KBM-7 (cell line): ENCODE measurements at regions not wholly inside any gene's neighbourhood (a gene's known extent, or its start where the extent isn't known, plus 50 kb on each side); places are given as distances from the start of the nearest gene placed in this dataset.
"Not testable (repeated sequence)": the region's sequence is repeated elsewhere in the genome, so short reads cannot be mapped to it uniquely, and the experiment has no call there.

Experiments
- DNase-seq: peaks from one replicate; pipeline ENCODE4 v3.0.0-alpha.2; 2015
- in situ Hi-C: fragments of 300-500 bp; cut with MboI; formaldehyde crosslinking; loops from 2 replicates; pipeline ENCODE4 v1.14.3; 2020; ENCODE audit warnings: low sequenced_read_pairs, low pct_unique_long_range_greater_than_20kb, mixed read lengths

DNA sequence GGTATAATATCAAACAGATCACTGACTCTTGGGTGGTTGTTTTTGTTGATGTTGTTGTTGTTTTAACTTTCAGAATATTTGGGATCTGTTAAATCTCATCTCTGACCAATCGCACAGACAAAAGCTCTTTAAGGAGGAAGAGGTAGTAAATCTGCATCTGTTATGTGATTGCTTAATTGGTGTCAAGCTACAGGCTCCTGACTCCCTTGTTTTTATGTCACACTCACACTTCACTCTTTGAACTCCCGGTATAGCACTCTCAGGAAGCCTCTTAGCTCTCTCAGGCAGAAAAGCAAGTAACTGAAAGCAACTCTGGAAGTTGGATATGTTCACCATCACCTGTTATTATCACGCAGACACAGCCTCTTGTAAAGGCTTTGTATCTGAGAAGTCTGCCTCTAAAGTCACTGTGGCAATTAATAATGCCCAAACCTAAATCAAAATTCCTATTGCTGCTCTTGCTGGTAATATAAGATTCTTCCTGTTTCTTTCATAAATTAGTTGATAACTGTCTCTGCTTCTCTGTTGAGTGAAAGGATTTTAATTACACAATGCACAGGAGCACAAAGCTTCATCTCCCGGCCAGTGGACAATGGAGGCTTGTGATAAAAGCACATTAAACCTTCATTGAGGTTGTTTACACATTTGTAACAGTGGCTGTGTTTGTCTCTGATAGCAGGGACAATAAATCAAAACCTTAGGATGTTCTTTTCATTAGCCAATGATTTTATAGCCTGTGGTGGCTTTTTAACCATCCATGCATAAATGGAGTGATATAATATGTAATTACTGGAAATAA is 576.7 kb downstream of the MFSD1 start:
- in situ Hi-C loops, result no loop called here
- no peak for DNase-seq

DNA sequence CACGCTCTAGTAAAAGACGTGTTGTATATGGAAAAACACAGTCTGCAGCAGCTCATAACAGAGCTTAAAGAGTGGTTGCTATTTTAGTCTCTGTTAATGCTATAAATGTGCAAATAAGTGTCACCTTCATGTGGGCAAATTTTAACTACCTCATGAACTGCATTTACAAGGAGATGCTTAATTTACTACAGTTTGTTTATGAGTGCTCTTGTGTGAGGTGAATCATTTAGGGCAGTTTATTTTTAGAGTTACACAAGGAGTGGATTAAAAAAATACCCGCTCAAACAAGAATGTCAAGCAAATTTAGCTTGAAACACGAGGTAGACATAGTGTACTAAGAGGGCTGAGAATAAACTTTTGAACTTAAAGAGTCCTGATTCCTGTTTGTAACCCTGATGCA is 579.0 kb downstream of the MFSD1 start:
- no peak for DNase-seq
- in situ Hi-C loops, result no loop called here

DNA sequence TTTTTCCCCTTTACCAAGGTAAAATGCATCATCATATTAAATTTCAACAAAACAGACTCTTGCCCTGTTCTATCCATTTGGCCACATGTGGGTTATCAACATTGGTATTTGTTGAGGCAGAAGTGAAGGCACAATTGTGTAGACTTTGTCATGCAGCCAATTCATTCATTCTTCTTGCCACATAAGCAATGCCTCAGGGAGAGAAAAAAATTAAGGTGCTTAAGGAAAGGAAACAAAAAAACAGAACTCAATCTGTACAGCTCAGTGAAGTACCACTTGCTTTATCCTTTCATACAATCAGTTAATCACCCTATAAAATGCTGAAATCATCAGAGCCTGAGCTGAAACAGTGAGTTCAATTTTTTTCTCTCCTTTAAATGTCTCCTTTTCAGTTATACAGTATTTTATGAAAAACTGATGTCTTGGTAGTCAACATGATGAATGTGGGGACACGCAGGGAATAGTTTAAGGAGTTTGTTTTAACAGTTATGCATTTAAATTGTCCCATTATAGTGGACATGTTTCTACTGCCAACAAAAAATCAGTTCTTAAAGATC is 588.9 kb downstream of the MFSD1 start:
- no peak for DNase-seq
- in situ Hi-C loops, result no loop called here

DNA sequence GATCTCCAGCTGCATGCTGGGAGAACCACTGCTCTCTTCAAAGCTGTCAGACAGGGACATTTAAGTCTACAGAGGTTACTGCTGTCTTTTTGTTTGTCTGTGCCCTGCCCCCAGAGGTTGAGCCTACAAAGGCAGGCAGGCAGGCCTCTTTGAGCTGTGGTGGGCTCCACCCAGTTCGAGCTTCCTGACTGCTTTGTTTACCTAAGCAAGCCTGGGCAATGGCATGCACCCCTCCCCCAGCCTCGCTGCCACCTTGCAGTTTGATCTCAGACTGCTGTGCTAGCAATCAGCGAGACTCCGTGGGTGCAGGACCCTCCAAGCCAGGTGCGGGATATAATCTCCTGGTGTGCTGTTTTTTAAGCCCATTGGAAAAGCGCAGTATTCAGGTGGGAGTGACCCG is 591.0 kb upstream of the IL12A start:
- DNase-seq, in situ Hi-C loops: not testable (repeated sequence)

DNA sequence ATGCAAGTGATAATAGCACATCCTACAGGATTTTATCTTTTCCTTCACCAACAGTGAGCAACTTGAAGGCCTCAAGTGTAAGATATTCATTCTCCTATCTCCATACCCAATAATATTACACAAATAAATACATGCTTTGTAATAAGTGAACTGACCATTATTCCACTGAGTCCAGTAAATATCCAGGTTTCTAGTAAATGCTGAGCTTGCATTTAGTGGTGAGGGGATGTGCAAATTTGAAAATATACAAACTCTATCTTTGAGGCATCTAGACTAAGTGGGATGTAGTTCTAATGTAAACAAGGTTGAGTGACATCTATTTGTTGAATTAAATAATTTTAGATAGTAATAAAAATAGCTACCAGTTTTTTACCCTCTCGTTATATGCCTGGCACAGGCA is 587.6 kb upstream of the IL12A start:
- in situ Hi-C loops, result no loop called here
- DNase-seq, result no peak

DNA sequence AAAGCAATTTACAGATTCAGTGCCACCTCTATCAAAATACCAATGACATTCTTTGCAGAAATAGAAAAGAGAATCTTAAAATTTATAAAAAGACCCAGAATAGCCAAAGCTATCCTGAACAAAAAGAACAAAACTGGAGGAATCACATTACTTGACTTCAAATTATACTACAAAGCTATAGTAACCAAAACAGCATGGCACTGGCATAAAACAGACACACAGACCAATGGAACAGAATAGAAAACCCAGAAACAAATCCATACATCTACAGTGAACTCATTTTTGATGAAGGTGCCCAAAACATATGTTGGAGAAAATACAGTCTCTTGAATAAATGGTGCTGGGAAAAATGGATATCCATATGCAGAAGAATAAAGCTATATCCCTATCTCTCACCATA is 578.9 kb upstream of the IL12A start:
- DNase-seq, in situ Hi-C loops: not testable (repeated sequence)

GRCh38 chr3:159413319-159413718 is 575.3 kb upstream of the IL12A start:
- no peak for DNase-seq
- in situ Hi-C loops, result no loop called here

DNA sequence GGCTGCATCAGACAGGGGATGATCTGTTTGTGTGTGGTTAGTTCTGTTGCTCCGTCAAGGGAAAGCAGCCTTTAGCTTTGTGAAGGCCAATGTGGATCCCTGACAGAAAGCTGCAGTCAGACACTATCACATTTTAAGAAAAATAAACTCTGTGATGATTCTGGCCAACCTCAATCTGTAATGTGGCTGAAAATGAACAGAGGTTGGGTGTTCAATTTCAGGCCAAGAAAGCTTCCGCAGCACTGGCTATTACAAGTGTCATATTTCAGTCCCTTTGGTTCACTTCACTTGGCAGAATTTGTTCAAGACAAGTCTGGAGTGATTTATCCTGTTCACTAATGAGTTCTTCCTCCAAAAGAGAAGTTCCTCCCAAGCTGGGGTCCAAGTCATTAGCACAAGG is 571.8 kb upstream of the IL12A start:
- no peak for DNase-seq
- in situ Hi-C loops, result no loop called here

GRCh38 chr3:159417761-159418160 is 570.9 kb upstream of the IL12A start:
- DNase-seq, result no peak
- in situ Hi-C loops, result no loop called here

GRCh38 chr3:159418571-159419526 is 569.8 kb upstream of the IL12A start:
- DNase-seq, result no peak
- in situ Hi-C loops, result no loop called here

GRCh38 chr3:159429702-159430101 is 558.9 kb upstream of the IL12A start:
- in situ Hi-C loops, result no loop called here
- DNase-seq, result no peak

DNA sequence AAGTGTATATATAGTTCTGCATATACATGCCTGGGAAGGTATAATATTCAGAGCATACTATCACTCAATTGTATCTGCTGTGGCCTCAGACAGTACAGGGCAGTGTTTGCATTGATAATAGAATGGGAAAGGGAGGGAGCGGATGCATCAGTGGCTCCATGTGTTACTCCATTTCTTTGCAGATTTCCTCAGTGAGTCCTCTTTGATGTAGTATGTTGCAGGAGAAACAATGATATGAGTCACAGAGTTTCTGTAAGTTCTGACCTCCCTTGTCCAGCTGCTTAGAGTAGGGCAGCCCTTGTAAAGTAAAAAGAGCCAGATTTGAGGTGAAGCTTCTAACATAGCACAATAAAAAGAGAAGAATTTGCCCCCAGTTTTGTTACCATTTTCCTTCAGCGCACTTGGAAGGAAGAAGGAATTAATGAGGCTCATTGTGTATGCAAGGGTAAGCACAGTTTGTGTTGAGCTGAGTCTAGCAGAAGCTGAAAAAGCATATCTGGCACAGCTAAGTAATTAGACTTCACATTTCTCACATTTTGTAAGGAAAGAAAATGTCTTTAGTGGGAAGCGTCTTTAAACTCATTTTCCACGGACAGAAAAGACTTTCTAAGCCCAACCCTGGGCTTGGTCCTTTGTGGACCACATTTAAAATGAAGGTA is 555.8 kb upstream of the IL12A start:
- in situ Hi-C loops, result no loop called here
- DNase-seq, result no peak

GRCh38 chr3:159439346-159439745 is 549.3 kb upstream of the IL12A start:
- DNase-seq, result no peak
- in situ Hi-C loops, result no loop called here

- in situ Hi-C loops, result no loop called here
- DNase-seq, result no peak
Measured at GRCh38 chr3:159441279-159441678, 547.4 kb upstream of the IL12A start.

DNA sequence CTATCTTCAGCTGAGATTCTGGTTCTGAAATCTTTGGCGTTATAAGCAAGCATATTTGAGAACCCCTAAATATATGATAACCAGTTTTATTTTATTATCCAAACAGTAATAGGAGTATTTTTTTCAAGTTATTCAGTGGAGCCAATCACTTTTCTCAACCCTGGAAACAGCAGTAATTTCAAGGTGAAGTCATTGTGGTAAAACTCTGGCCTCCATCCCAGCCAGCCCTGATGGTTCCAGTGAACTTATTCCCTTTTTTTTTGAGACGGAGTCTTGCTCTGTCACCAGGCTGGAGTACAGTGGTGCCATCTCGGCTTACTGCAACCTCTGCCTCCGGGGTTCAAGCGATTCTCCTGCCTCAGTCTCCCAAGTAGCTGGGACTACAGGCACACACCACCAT is 545.4 kb upstream of the IL12A start:
- in situ Hi-C loops, result no loop called here
- DNase-seq, result no peak

DNA sequence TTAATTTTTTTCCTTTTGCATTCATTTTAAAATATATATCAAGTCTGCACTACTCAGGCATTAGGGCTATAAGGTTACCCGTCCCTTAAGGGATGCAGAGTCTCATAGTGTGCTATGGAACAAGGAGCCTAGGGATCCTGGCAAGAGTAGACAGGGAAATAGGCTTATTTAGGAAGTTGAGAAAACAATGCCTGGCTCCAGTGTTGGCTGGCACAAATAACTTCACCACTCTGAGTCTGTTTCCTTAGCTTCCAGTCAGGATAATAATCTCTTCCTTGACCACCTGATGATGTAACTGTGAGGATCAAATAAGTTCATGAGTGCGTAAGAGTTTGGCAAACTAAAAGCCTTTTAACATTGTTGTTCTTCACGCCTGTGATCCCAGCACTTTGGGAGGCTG is 540.8 kb upstream of the IL12A start:
- in situ Hi-C loops, result no loop called here
- DNase-seq, result no peak

DNA sequence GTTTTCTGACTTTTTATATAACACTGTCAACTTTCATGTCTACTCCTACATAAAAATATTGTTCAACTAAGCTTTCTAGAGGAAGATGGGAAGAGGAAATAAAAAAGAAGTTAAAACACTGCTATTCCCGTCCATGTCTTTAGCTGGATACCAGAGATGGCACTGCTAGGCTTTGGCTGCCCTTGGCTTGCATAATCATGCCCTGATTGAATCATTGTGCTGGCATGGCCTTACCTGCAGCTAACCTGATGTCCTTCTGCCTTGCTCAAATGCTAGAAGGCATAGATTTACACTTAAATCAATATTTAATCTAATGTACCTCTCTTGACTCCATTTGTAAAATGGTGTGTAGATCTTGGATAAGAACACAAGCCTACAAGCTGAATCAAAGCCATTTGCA is 539.7 kb upstream of the IL12A start:
- no peak for DNase-seq
- in situ Hi-C loops, result no loop called here

DNA sequence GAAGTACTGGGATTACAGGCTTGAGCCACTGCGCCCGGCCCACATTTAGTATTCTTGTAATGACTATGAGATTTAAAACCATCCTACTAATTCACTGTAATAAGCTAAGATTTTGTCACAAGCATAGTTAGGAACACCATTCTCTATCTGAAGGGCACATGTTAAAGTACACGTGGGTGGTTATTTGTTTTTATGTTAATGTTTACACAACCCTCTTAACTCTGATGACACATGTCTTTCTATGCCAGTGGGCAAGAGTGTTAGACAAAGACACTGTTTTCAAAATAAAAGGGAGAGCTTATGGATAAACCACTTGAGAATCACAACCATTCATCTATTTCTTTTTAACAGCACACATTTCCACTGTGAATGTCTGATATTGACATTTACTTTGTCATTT is 537.6 kb upstream of the IL12A start:
- in situ Hi-C loops, result no loop called here
- DNase-seq, result no peak

DNA sequence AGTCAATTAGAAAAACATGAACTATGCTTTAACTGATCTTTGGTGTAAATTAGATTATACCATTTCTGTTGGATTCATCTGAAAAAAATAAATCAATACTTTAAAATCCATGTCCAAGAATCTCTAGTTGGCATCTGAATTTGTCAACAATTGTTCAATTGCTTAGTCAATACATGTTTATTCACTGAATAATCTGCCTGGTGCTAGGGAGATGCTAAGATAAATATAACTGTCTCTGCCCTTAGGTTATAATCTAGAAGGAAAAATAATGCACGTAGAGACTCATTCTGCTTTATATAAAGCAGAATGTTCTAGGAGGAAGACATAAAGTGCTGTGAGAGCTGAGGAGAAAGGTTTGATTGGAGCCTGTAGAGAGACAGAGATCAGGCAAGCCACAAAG is 537.2 kb upstream of the IL12A start:
- DNase-seq, result no peak
- in situ Hi-C loops, result no loop called here

DNA sequence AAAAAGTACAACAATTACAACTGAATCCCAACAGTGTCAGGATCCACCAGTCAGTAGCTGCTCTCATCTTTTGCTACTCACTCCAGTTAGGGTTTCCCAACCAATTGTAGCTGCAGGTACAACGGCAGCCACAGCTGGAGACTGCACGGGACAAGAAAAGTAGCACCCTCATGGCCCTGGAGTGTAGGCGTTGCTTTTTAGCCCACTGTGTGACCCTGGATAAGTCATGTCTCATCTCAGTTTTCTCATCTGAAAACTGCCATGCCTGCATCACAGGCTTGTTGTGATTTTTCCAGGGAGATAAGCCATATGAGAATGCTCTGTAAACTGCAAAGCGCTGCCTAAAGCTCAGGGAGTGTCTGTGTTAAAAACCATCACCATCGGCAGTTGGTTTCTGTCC is 535.6 kb upstream of the IL12A start:
- in situ Hi-C loops, result no loop called here

More for the DNA sequence above, 535.6 kb upstream of the IL12A start:
- no peak for DNase-seq
